Body of pancreas (tissue), 4 donors: ENCODE measurements at regions not wholly inside any gene's neighbourhood (a gene's known extent, or its start where the extent isn't known, plus 50 kb on each side); places are given as distances from the start of the nearest gene placed in this dataset.

Experiments used
- ATAC-seq: fragments of 150-250 bp; one replicate; pipeline ENCODE4 v1.9.1; 2016
- DNase-seq, 4 donors: peaks; one replicate each; pipeline ENCODE4 v3.0.0-alpha.2; 2019
- H3K27ac ChIP-seq, 4 donors: fragments of 200-600 bp; sonication (generic); 1 replicate in 3 of 4; 2 replicates in 1 of 4; pipeline versions ENCODE4 v1.5.1 to v1.6.1; 2016 to 2019; ENCODE audit warnings: mild to moderate bottlenecking in 1 of 4, mixed read lengths in 1 of 4, moderate library complexity in 1 of 4
- H3K27me3 ChIP-seq, 2 donors: fragments of 200-600 bp; sonication (generic); one replicate each; pipeline ENCODE4 v1.6.0; 2016; ENCODE audit warnings: mild to moderate bottlenecking in 1 of 2
- H3K36me3 ChIP-seq, 2 donors: fragments of 200-600 bp; sonication (generic); replicated peaks in 1 of 2; 2 replicates each; pipeline ENCODE4 v1.5.1; 2016; ENCODE audit warnings: low read depth in 2 of 2; ENCODE audit not compliant: insufficient read depth in 1 of 2
- H3K4me1 ChIP-seq: fragments of 200-600 bp; sonication (generic); one replicate; pipeline ENCODE4 v1.6.0; 2016
- H3K4me3 ChIP-seq, 2 donors: fragments of 200-600 bp; sonication (generic); 1 replicate in 1 of 2; 2 replicates in 1 of 2; pipeline ENCODE4 v1.5.1; 2016 to 2019
- H3K9me3 ChIP-seq, 3 donors: fragments of 200-600 bp; sonication (generic); 1 replicate in 2 of 3; 2 replicates in 1 of 3; pipeline ENCODE4 v1.5.1; 2016
- CTCF ChIP-seq, 7 experiments: fragments of 450-650 bp in 4 of 7; fragments of 200-600 bp in 3 of 7; sonication (generic) in 3 of 7; IDR thresholded peaks; one replicate each; pipeline ENCODE4 v1.5.1; 2016 to 2019; ENCODE audit warnings: antibody characterized with exemption in 7 of 7
- POLR2A ChIP-seq, 3 donors: fragments of 450-650 bp; IDR thresholded peaks; one replicate each; pipeline ENCODE4 v1.6.1; 2016; ENCODE audit warnings: antibody characterized with exemption in 3 of 3, mild to moderate bottlenecking in 2 of 3
- WGBS, 2 donors: methylation state at CpG; one replicate each; pipeline ENCODE4 v1.1.5; 2017; 5-methylcytosine and 5-hydroxymethylcytosine counted together
- intact Hi-C: fragments of 100-400 bp; cut with DNase I; formaldehyde crosslinking; loops from one replicate; pipeline ENCODE4 v1.15.1; 2023

- no peak for DNase-seq
- Histone ChIP-seq H3K27me3 (no peaks in the 10 kb centered on the region), H3K36me3 (no peaks in the 10 kb centered on the region), H3K4me1 (no peaks in the 10 kb centered on the region), H3K9me3 (no peaks in the 10 kb centered on the region), H3K4me3 (no peak overlapping the region), H3K27ac (no peak overlapping the region)
- ATAC-seq: no peak
- 93 to 97% methylated on average over 4 of the region's 4 CpGs for WGBS, 2 donors
- intact Hi-C loops: no loop called here
- TF ChIP-seq POLR2A (IDR thresholded peaks at IDR 0.05) (no peak), CTCF (IDR thresholded peaks at IDR 0.05) (no peak)
Observed at GRCh38 chr1:212211371-212211770, 73.8 kb upstream of the PPP2R5A start.

DNA sequence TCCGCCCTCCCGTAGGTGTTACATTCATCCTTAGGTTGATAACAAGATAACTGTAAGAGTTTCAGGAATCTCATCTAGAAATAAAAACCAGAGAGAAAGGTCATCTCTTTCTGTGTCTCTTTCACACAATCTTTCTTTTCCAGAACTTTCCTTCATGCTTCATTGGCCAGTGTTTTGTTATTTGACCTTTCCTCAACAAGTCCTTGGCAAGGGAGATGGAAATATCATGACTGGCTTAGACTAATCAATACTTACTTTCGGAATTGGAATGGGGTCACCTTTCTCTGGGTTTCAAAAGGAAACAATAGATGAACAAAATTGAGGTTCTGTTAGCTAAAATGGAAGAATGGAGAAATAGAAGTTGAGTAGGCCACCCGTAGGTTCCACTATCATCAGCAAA, 72.9 kb upstream of the PPP2R5A start:
- Histone ChIP-seq H3K36me3 (no peaks in the 10 kb centered on the region), H3K27me3 (no peaks in the 10 kb centered on the region), H3K4me1 (no peaks in the 10 kb centered on the region), H3K27ac (no peak overlapping the region), H3K9me3 (no peaks in the 10 kb centered on the region), H3K4me3 (no peak overlapping the region)
- DNase-seq (no peak), ATAC-seq (no peak)
- TF ChIP-seq CTCF (IDR thresholded peaks at IDR 0.05) (no peak), POLR2A (IDR thresholded peaks at IDR 0.05) (no peak)
- intact Hi-C loops: no loop called here
- WGBS, 2 donors: 79 to 80% methylated on average over 4 of the region's 4 CpGs

DNA sequence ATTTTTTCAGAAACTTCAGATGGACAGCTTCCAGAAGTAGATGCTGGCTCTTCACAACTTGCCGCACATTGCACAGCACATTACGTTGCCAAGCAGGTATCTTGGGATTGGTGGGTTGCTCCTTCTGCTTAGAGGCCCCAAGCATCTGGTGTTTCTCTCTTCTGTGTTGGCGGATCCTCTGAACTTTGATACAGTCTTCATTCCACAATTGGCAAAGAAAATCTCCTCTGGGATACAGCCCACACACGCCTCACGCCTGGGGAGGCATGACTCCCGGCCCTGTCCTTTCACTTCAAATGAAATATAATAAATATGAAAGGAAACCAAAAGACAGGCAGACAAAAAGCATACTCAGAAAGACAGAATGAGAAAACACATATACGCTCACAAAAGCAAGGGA, 72.3 kb upstream of the PPP2R5A start:
- WGBS, 2 donors: 83 to 91% methylated on average over 7 of the region's 7 CpGs
- TF ChIP-seq CTCF (IDR thresholded peaks at IDR 0.05): no peak
- TF ChIP-seq POLR2A (IDR thresholded peaks at IDR 0.05): no peak
- Histone ChIP-seq H3K4me3 (no peak overlapping the region), H3K36me3 (no peaks in the 10 kb centered on the region), H3K9me3 (no peaks in the 10 kb centered on the region), H3K27ac (no peak overlapping the region), H3K27me3 (no peaks in the 10 kb centered on the region), H3K4me1 (no peaks in the 10 kb centered on the region)
- DNase-seq (no peak), ATAC-seq (no peak)
- intact Hi-C loops: no loop called here

GRCh38 chr1:212213784-212214183, 71.4 kb upstream of the PPP2R5A start:
- DNase-seq (no peak), ATAC-seq (no peak)
- Histone ChIP-seq H3K36me3 (no peaks in the 10 kb centered on the region), H3K4me3 (no peak overlapping the region), H3K4me1 (no peaks in the 10 kb centered on the region), H3K27me3 (no peaks in the 10 kb centered on the region), H3K27ac (no peak overlapping the region), H3K9me3 (no peaks in the 10 kb centered on the region)
- TF ChIP-seq CTCF (IDR thresholded peaks at IDR 0.05) (no peak), POLR2A (IDR thresholded peaks at IDR 0.05) (no peak)
- 88 to 95% methylated on average over 2 of the region's 2 CpGs for WGBS, 2 donors
- intact Hi-C loops: no loop called here

DNA sequence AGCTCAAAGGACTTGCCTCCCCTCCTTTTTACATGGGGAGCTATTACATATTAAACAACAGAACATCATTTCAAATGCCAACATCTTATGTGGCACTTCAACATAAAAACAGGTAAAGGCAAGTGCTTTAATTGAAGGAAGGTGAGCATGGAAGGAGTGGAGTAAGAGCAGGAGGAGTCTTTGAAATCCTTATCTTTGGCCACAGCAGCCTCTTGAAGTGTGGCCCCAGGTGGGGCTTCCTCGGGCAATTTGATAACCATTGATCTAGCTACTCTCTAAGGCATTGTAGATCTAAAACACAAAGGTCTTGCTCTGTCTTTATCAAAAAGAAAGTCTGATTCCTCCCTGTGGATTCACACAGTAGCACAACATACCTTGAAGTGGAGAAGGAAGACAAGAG, 70.9 kb upstream of the PPP2R5A start:
- intact Hi-C loops: no loop called here
- H3K27ac ChIP-seq: no peak overlapping the region
- H3K4me3 ChIP-seq: no peak overlapping the region
- no peak for TF ChIP-seq POLR2A (IDR thresholded peaks at IDR 0.05)
- no peak for TF ChIP-seq CTCF (IDR thresholded peaks at IDR 0.05)
- WGBS, 2 donors: 0 to 40% methylated on average over 1 of the region's 1 CpG
- H3K36me3 ChIP-seq: no peaks in the 10 kb centered on the region
- no peaks in the 10 kb centered on the region for H3K9me3 ChIP-seq
- H3K27me3 ChIP-seq: no peaks in the 10 kb centered on the region
- H3K4me1 ChIP-seq: no peaks in the 10 kb centered on the region
- no peak for DNase-seq
- no peak for ATAC-seq
